ENCODE measurements at regions not wholly inside any gene's neighbourhood (a gene's known extent, or its start where the extent isn't known, plus 50 kb on each side); places are given as distances from the start of the nearest gene placed in this dataset.
"Not testable (repeated sequence)": the region's sequence is repeated elsewhere in the genome, so short reads cannot be mapped to it uniquely, and the experiment has no call there.

DNA sequence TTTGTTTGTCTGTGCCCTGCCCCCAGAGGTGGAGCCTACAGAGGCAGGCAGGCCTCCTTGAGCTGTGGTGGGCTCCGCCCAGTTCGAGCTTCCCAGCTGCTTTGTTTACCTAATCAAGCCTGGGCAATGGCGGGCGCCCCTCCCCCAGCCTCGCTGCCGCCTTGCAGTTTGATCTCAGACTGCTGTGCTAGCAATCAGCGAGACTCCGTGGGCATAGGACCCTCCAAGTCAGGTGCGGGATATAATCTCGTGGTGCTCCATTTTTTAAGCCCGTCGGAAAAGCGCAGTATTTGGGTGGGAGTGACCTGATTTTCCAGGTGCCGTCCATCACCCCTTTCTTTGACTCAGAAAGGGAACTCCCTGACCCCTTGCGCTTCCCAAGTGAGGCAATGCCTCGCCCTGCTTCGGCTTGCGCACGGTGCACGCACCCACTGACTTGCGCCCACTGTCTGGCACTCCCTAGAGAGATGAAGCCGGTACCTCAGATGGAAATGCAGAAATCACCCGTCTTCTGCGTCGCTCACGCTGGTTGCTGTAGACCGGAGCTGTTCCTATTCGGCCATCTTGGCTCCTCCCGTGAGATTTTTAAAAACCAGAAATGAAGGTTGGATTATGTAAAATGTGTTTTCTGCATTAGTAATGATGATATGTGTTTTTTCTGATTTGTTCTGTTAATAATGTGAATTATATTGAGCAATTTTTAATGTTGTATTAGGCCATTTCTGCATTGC is 59.7 kb downstream of the CYTL1 start:
- not testable (repeated sequence) for H3K4me3 ChIP-seq, H3K27ac ChIP-seq

DNA sequence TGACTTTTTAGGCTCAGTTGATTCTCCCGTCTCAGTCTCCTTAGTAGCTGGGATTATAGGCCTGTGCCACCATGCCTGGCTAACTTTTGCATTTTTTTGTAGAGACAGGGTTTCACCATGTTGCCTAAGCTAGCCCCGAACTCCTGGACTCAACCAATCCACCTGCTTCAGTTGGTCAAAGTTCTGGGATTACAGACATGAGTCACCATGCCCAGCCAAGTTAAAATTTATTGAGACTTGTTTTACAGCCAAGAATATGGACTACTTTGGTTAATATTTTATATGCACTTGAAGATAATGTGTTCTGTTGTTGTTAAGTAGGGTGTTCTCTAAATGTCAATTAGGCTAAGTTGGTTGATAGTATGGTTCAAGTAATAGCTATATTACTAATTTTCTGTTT is 58.7 kb downstream of the CYTL1 start:
- no peak overlapping the region for H3K27ac ChIP-seq
- H3K4me3 ChIP-seq: no peak overlapping the region

DNA sequence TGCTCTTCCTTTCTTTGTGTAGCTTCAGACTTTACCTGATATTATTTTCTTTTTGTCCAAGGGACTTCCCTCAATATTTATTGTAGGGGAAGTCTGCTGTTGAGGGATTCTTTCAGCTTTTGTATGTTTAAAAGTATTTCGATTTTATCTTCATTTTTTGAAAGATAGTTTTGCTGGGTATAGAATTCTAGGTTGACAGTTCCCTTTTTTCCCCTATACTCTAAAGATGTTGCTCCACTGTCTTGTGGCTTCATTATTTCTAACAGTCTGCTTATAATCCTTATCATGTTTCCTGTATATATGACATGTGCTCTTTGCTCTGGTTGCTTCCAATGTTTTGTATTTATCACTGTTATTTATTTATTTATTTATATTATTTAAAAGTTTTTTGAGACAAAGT is 57.3 kb downstream of the CYTL1 start:
- Histone ChIP-seq H3K4me3 (no peak overlapping the region), H3K27ac (no peak overlapping the region)

DNA sequence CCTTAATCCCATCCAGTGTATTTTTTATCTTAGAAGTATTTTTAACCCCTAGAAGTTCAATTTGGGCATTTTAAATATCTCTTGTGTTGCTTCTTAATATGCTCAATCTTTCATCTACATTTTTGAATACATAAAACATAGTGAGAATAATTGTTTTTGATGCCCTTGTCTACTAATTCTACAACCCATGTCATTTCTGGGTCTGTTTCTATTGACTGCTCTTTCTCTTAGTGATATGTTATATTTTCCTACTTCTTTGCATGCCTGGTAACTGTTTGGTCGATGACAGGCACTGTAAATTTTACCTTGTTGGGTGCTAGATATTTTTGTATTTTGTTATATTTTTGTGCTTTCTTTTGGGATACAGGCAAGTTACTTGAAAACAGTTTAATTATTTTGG is 56.3 kb downstream of the CYTL1 start:
- H3K27ac ChIP-seq: no peak overlapping the region
- no peak overlapping the region for H3K4me3 ChIP-seq
